ENCODE measurements at regions not wholly inside any gene's neighbourhood (a gene's known extent, or its start where the extent isn't known, plus 50 kb on each side); places are given as distances from the start of the nearest gene placed in this dataset.

GRCh38 chr2:236693531-236693930, 123.9 kb downstream of the ACKR3 start:
- no peak for DNase-seq

- DNase-seq, result no peak
Measured at GRCh38 chr2:236694146-236694888, 124.7 kb downstream of the ACKR3 start.

GRCh38 chr2:236696834-236697233, 127.2 kb downstream of the ACKR3 start:
- DNase-seq, result no peak

- no peak for DNase-seq
Measured at GRCh38 chr2:236698016-236698627, 128.5 kb downstream of the ACKR3 start.

GRCh38 chr2:236700703-236701102, 131.1 kb downstream of the ACKR3 start:
- no peak for DNase-seq

GRCh38 chr2:236702657-236703372, 133.2 kb downstream of the ACKR3 start:
- DNase-seq, result no peak

- DNase-seq, result no peak
Measured at GRCh38 chr2:236703373-236703709, 133.7 kb downstream of the ACKR3 start.

- DNase-seq, result no peak
Measured at GRCh38 chr2:236703906-236704305, 134.3 kb downstream of the ACKR3 start.

- DNase-seq, result no peak
Measured at GRCh38 chr2:236704887-236705286, 135.3 kb downstream of the ACKR3 start.

- DNase-seq, result no peak
Measured at GRCh38 chr2:236705295-236706105, 135.9 kb downstream of the ACKR3 start.

- no peak for DNase-seq
Measured at GRCh38 chr2:236706288-236706687, 136.7 kb downstream of the ACKR3 start.

- no peak for DNase-seq
Measured at GRCh38 chr2:236706803-236707202, 137.2 kb downstream of the ACKR3 start.

- DNase-seq, result no peak
Measured at GRCh38 chr2:236711440-236711839, 141.8 kb downstream of the ACKR3 start.

- DNase-seq, result no peak
Measured at GRCh38 chr2:236712304-236712703, 142.7 kb downstream of the ACKR3 start.

- no peak for DNase-seq
Measured at GRCh38 chr2:236712961-236713673, 143.5 kb downstream of the ACKR3 start.

- no peak for DNase-seq
Measured at GRCh38 chr2:236714080-236714479, 144.5 kb downstream of the ACKR3 start.

GRCh38 chr2:236715077-236715476, 145.5 kb downstream of the ACKR3 start:
- no peak for DNase-seq

- no peak for DNase-seq
Measured at GRCh38 chr2:236715491-236715961, 145.9 kb downstream of the ACKR3 start.

- DNase-seq, result no peak
Measured at GRCh38 chr2:236717120-236717519, 147.5 kb downstream of the ACKR3 start.

- DNase-seq, result no peak
Measured at GRCh38 chr2:236717729-236718128, 148.1 kb downstream of the ACKR3 start.

GRCh38 chr2:236718207-236718992, 148.8 kb downstream of the ACKR3 start:
- DNase-seq, result no peak

- no peak for DNase-seq
Measured at GRCh38 chr2:236719192-236719635, 149.6 kb downstream of the ACKR3 start.

Measured in activated gamma-delta T cell treated with Interleukin-2 at 50 U/mL for 16 hours (primary cell).